ENCODE measurements at regions not wholly inside any gene's neighbourhood (a gene's known extent, or its start where the extent isn't known, plus 50 kb on each side); places are given as distances from the start of the nearest gene placed in this dataset.

- H3K79me2 ChIP-seq (ENCODE audit: insufficient read depth, low read length) = no peaks in the 10 kb centered on the region
These were observed 317.1 kb downstream of the MAT2B start for GRCh38 chr5:163822548-163822947.

GRCh38 chr5:163825661-163826060 lies 320.2 kb downstream of the MAT2B start:
- TF ChIP-seq CTCF (IDR thresholded peaks at IDR 0.05; ENCODE audit: insufficient read depth, low read length, poor library complexity, severe bottlenecking) = no peak
- TF ChIP-seq EZH2phosphoT487 (conservative IDR thresholded peaks at IDR 0.05; ENCODE audit: low read length) = no peak
- no peak overlapping the region for H3K27ac ChIP-seq (ENCODE audit: low read depth, low read length)

More at GRCh38 chr5:163822548-163822947, 317.1 kb downstream of the MAT2B start:
- Histone ChIP-seq H3K4me2 (ENCODE audit: low read depth, low read length, poor library complexity, severe bottlenecking) (no peak overlapping the region), H3K9me3 (ENCODE audit: insufficient read depth, low read length) (no peaks in the 10 kb centered on the region), H3K4me3 (ENCODE audit: insufficient read depth, low read length, poor library complexity, severe bottlenecking) (no peak overlapping the region), H3K27me3 (ENCODE audit: low read length) (no peaks in the 10 kb centered on the region), H3F3A (ENCODE audit: insufficient read depth) (no peaks in the 10 kb centered on the region), H4K20me1 (ENCODE audit: low read depth, low read length) (no peaks in the 10 kb centered on the region), H3K9ac (ENCODE audit: low read length) (no peak overlapping the region), H3K9me2 (replicated peaks; ENCODE audit: insufficient read depth, low read length) (no peaks in the 10 kb centered on the region), H2AFZ (ENCODE audit: low read depth, low read length, severe bottlenecking) (no peak overlapping the region), H3K27ac (ENCODE audit: low read depth, low read length) (no peak overlapping the region), H3K36me3 (ENCODE audit: low read length) (no peaks in the 10 kb centered on the region)
- no peak for TF ChIP-seq CTCF (IDR thresholded peaks at IDR 0.05; ENCODE audit: insufficient read depth, low read length, poor library complexity, severe bottlenecking)
- TF ChIP-seq EZH2phosphoT487 (conservative IDR thresholded peaks at IDR 0.05; ENCODE audit: low read length) = no peak

GRCh38 chr5:163826201-163826600 lies 320.8 kb downstream of the MAT2B start:
- H3K4me2 ChIP-seq (ENCODE audit: low read depth, low read length, poor library complexity, severe bottlenecking) = no peak overlapping the region
- no peak overlapping the region for H2AFZ ChIP-seq (ENCODE audit: low read depth, low read length, severe bottlenecking)
- no peaks in the 10 kb centered on the region for H3K79me2 ChIP-seq (ENCODE audit: insufficient read depth, low read length)
- H4K20me1 ChIP-seq (ENCODE audit: low read depth, low read length) = 0 out of 2 replicates have a peak, but pooled peaks cover 5% of the 10 kb centered on the region
- no peaks in the 10 kb centered on the region for H3K9me3 ChIP-seq (ENCODE audit: insufficient read depth, low read length)
- H3K9me2 ChIP-seq (replicated peaks; ENCODE audit: insufficient read depth, low read length) = no peaks in the 10 kb centered on the region
- H3K27me3 ChIP-seq (ENCODE audit: low read length) = no peaks in the 10 kb centered on the region
- no peak overlapping the region for H3K27ac ChIP-seq (ENCODE audit: low read depth, low read length)
- TF ChIP-seq EZH2phosphoT487 (conservative IDR thresholded peaks at IDR 0.05; ENCODE audit: low read length) = no peak
- no peak for TF ChIP-seq CTCF (IDR thresholded peaks at IDR 0.05; ENCODE audit: insufficient read depth, low read length, poor library complexity, severe bottlenecking)
- no peaks in the 10 kb centered on the region for H3K36me3 ChIP-seq (ENCODE audit: low read length)
- no peak overlapping the region for H3K9ac ChIP-seq (ENCODE audit: low read length)
- H3F3A ChIP-seq (ENCODE audit: insufficient read depth) = no peaks in the 10 kb centered on the region
- no peak overlapping the region for H3K4me3 ChIP-seq (ENCODE audit: insufficient read depth, low read length, poor library complexity, severe bottlenecking)

More at GRCh38 chr5:163825661-163826060, 320.2 kb downstream of the MAT2B start:
- no peaks in the 10 kb centered on the region for H3K36me3 ChIP-seq (ENCODE audit: low read length)
- no peaks in the 10 kb centered on the region for H3F3A ChIP-seq (ENCODE audit: insufficient read depth)
- no peaks in the 10 kb centered on the region for H3K9me2 ChIP-seq (replicated peaks; ENCODE audit: insufficient read depth, low read length)
- no peak overlapping the region for H3K4me3 ChIP-seq (ENCODE audit: insufficient read depth, low read length, poor library complexity, severe bottlenecking)
- H3K27me3 ChIP-seq (ENCODE audit: low read length) = no peaks in the 10 kb centered on the region
- no peaks in the 10 kb centered on the region for H3K79me2 ChIP-seq (ENCODE audit: insufficient read depth, low read length)
- H4K20me1 ChIP-seq (ENCODE audit: low read depth, low read length) = 0 out of 2 replicates have a peak, but pooled peaks cover 5% of the 10 kb centered on the region
- H3K9ac ChIP-seq (ENCODE audit: low read length) = no peak overlapping the region
- H3K9me3 ChIP-seq (ENCODE audit: insufficient read depth, low read length) = no peaks in the 10 kb centered on the region
- no peak overlapping the region for H3K4me2 ChIP-seq (ENCODE audit: low read depth, low read length, poor library complexity, severe bottlenecking)
- H2AFZ ChIP-seq (ENCODE audit: low read depth, low read length, severe bottlenecking) = no peak overlapping the region

Data from SU-DHL-6 (cell line).